ENCODE measurements at regions not wholly inside any gene's neighbourhood (a gene's known extent, or its start where the extent isn't known, plus 50 kb on each side); places are given as distances from the start of the nearest gene placed in this dataset.
"Not testable (repeated sequence)": the region's sequence is repeated elsewhere in the genome, so short reads cannot be mapped to it uniquely, and the experiment has no call there.

- DNase-seq (ENCODE audit: low read depth in 1 of 2, low spot score in 1 of 2): no peak
These were observed 326.0 kb upstream of the SGO1 start for GRCh38 chr3:20511863-20512505.

DNA sequence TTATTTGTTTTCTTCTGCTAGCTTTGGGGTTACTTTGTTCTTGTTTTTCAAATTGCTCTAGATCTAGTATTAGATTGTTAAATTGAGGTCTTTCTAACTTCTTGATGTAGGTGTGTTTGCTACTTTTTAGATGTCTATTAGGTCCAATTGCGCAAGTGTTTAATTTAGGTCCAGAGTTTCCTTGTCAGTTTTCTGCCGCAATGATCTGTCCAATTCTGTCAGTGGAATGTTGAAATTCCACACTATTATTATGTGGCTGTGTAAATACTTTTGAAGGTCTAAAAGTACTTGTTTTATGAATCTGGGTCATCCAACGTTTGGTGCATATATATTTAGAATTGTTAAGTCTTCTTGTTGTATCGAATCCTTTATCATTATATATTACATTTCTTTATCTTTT is 324.4 kb upstream of the SGO1 start:
- no peak for DNase-seq (ENCODE audit: low read depth in 1 of 2, low spot score in 1 of 2)

DNA sequence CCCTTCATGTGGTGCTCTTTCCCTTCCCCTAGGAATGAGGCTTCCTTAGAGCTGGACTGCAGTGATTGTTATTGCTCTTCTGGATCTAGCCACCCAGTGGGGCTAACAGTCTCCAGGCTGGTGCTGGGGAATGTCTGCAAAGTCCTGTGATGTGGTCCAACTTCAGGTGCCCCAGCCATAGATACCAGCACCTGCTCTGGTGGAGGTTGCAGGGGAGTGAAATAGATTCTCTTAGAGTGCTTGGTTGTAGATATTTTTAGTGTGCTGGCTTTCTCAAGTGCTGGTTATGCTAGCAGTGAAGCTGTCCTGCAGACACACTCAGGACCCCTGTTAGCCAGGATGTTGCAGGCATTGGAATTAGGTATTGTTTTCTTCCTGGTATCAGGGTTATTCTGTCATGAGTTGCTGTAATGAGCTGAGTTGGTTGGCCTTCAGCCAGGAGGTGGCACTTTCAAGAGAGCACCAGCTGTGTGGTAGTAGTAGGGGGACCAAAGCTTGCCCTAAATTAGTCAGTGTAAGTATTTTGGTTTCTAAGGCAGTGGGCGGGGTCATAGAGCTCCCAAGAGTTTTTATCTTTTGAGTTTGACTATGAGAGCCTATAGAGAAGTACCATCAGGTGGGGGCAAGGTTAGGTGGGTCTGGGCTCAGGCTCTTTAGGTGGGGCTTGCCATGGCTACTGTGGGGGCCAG is 317.5 kb upstream of the SGO1 start:
- DNase-seq (ENCODE audit: low read depth in 1 of 2, low spot score in 1 of 2): no peak

DNA sequence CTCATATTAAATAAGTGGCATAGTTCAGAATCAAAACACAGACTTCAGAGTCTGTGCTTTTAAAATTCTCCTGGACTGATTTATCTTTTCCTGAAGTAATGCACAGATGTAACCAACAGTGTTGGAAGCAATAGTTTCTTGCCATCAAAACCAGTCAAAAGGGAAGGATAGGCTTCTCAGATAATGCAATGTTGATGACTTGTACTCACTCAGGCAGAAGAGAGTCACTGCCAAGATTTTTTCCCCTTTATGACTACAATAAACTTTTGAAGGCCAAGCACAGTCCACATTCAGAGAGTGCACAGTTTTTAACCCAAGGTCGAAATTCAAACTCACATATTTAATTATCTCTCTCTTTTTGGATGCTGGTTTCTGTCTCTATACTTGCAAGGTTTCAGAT is 305.0 kb upstream of the SGO1 start:
- DNase-seq (ENCODE audit: low read depth in 1 of 2, low spot score in 1 of 2): no peak

GRCh38 chr3:20488151-20488550 is 302.1 kb upstream of the SGO1 start:
- no peak for DNase-seq (ENCODE audit: low read depth in 1 of 2, low spot score in 1 of 2)

GRCh38 chr3:20484126-20484525 is 298.1 kb upstream of the SGO1 start:
- no peak for DNase-seq (ENCODE audit: low read depth in 1 of 2, low spot score in 1 of 2)

DNA sequence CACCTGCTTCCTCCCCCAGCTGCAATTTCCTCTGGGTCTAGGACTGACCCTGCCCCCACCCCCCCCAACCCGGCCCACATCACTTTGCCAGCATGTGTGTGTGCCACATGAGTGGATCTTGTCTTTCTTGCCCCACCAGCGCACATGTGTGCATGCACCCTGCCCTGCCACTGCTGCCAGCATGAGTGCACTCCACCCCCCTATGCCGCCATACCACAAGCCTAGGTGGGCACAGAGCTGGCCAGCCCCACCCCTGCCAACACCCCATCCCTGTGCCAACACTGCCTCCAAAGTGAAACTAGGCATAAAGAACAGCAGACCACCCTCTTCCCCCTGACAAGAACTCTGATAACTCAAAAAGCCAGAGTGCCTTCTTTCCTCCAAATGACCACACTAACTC is 296.3 kb upstream of the SGO1 start:
- DNase-seq (ENCODE audit: low read depth in 1 of 2, low spot score in 1 of 2): no peak

- no peak for DNase-seq (ENCODE audit: low read depth in 1 of 2, low spot score in 1 of 2)
These were observed 294.9 kb upstream of the SGO1 start for GRCh38 chr3:20480786-20481365.

DNA sequence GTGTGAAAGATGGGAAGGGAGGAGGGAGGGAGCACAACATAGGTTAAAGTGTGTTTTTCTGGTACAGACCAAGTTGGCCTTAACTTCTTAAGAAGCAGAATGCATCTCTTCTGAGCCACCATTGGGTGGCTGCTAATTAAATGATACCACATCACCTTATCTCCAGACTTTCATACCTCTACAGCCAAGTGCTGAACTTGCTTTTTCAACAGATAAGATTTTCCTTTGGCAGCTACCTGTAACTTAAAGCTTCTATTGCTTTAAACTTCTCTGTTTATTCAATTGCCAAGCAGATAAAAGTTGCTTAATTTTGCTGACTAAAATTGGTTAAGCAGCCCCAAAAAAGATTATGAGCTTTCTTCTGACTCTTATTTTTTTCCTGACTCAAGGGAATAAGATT is 292.4 kb upstream of the SGO1 start:
- DNase-seq (ENCODE audit: low read depth in 1 of 2, low spot score in 1 of 2): no peak

DNA sequence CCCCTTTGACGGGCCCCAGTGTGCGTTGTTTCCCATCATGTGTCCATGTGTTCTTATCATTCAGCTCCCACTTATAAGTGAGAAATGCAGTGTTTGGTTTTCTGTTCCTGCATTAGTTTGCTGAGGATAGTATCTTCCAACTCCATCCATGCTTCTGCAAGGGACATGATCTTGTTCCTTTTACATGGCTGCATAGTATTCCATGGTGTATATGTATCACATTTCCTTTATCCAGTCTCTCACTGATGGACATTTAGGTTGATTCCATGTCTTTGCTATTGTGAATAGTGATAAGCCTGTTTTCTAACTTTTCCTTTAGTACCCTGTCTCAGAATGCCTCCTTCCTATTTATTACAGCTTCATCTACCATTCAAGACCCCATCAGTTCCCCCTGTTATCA is 278.2 kb upstream of the SGO1 start:
- DNase-seq (ENCODE audit: low read depth in 1 of 2, low spot score in 1 of 2): not testable (repeated sequence)

DNA sequence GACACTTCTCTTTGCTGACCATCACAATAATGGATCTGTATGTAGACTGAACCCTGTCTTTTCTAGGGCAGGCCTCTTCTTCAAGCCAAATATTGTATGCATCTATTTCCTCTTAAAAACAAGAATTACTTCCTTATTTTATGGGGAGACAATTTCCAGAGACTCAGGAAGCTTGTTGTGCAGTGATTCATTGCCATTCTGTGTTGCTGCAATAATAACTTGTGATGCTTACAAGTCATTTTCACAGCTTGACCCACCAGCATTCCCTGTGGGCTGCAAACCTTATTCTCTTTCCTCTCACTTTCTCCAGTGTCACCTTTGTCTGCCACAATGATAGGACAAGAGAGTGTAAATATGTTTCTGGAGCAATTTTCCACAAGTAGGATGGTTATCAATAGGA is 276.7 kb upstream of the SGO1 start:
- no peak for DNase-seq (ENCODE audit: low read depth in 1 of 2, low spot score in 1 of 2)

GRCh38 chr3:20462226-20462625 is 276.2 kb upstream of the SGO1 start:
- DNase-seq (ENCODE audit: low read depth in 1 of 2, low spot score in 1 of 2): no peak

DNA sequence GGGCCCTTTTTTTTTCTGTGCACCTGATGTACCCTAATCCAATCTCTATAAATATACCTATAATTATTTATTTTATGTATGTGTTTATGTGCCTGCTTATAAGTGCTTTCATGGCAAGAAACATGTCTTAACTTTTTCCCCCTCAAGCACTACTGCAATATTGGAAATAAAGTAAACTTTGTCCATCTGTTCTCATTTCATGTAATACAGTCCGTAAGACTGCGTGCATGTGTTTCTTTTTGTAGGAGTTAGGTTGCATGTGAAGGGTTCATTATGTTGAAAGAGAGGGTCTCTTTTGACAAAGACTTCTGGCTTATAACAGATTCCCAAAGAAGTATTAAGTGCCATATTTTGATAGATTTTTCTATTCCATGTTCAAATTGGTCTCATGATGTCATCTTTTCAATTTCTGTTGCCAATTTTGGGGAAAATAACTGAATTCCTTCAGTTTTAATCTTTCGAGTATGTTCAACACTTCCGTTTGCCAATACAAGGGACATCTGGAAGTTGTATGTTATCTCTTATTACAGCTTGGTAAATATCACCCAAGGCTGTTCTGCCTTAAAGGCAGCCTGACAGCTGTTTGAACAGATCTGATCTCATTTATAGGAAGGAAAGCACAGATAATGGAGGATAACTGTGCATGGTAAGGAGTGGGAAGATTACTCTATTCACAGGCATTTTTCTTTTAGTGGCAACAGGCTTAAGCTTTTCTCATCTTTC is 273.1 kb upstream of the SGO1 start:
- DNase-seq (ENCODE audit: low read depth in 1 of 2, low spot score in 1 of 2): no peak

DNA sequence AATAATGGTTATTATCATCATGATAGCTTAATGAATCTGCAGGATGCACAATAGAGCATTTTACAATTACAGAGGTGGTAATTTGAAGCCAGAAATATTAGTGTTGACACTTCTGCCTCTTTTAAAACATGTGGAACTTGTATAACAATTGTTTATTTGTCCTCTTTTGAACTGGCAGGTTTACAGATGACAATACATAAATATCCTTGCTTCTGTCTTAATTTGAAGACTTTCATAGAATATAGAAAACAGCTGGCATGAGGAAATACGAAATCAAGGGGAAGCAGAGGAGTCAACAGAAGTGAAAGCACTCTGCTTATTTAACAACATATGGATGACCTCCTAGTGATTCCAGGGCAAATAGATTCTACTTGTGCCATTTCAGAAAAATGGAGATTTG is 270.5 kb upstream of the SGO1 start:
- DNase-seq (ENCODE audit: low read depth in 1 of 2, low spot score in 1 of 2): no peak

DNA sequence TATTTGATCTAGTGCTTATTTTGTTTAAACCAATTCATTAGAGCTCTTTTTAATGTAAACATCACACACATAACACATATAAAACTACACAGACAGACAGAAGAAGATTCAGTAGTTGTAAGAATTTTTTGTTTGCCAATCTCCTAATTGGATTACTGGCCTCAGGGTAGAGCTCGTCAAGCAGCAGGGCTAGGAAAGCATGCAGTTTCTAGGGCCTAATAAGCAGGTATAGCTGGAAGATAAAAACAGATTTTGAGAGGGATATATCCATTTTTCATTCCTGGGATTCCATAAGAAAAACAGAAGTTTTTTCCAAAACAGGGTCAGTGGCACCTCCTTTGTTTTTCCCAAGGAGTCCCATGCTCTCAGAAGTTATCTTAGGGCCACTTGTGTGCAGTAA is 265.2 kb upstream of the SGO1 start:
- no peak for DNase-seq (ENCODE audit: low read depth in 1 of 2, low spot score in 1 of 2)

DNA sequence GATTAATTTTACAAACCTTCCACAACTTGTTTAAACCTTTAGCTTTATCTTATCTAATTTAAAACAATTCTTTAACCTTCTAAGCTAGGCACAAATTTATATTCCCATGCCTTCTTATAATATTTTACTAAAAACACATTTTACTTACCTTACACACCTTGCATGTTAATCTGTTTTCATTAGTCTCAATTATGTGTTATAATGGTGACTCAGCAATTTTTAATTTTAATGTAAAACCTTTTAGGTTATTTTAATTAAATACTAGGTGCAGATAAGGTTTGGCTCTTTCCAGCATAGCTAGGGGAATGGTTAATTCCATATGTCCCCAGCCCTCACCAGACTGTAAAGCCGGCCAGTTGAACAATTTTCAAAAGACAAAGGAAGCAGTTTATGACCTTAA is 264.6 kb upstream of the SGO1 start:
- DNase-seq (ENCODE audit: low read depth in 1 of 2, low spot score in 1 of 2): no peak

DNA sequence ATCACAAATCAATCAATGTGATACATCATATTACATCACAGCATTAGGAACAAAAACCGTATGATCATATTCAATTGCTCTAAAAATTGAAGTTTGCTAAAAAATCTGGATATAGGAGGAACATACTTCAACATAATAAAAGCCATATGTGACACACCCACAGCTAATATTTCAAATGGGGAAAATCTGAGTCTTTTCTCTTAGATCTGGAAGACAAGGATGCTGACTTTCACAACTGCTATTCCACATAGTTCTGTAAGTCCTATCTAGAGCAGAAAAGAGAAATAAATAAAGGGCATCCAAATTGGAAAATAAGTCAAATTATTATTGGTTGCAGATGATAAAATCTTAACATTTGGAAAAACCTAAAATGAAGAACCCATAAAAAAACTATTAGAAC is 256.8 kb upstream of the SGO1 start:
- no peak for DNase-seq (ENCODE audit: low read depth in 1 of 2, low spot score in 1 of 2)

GRCh38 chr3:20427268-20427667 is 241.3 kb upstream of the SGO1 start:
- DNase-seq (ENCODE audit: low read depth in 1 of 2, low spot score in 1 of 2): not testable (repeated sequence)

GRCh38 chr3:20425138-20425537 is 239.1 kb upstream of the SGO1 start:
- DNase-seq (ENCODE audit: low read depth in 1 of 2, low spot score in 1 of 2): no peak

DNA sequence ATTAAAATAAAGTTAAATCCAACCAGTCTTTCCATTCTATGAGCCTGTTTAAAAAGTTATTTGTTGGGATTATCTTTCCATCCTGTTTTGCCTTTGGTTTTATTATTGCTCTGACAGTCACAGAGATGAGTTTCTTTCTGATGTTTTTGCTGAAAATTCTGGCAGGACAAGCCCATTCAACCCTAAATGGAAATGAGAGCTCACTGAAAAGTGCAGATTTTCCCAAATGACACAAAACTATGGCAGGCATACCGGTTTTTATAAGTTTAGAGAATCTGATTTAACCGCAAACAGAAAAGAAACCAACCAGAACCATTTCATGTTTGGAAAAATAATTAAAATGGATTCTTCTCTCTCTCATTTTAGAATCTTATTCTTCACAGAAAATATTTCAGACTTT is 238.1 kb upstream of the SGO1 start:
- DNase-seq (ENCODE audit: low read depth in 1 of 2, low spot score in 1 of 2): no peak

DNA sequence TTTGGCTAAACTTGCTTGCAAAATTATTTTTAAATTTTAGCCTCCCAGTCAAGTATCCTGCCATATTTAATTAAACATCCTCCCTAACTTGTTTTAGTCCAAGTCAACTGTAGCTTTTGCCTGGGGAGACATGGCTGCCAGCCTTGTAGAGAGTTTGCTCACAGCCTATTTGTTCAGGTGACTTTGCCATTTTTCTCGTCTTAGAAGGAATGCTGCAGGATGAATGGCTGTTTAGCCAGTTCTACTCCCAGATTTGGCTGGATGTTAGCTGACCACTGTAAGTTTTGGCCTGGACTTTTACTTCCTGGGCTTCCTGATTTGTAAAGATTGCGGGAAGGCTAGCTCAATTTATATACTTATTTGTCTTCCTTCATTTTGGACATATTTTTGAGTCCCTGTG is 236.4 kb upstream of the SGO1 start:
- DNase-seq (ENCODE audit: low read depth in 1 of 2, low spot score in 1 of 2): no peak

DNA sequence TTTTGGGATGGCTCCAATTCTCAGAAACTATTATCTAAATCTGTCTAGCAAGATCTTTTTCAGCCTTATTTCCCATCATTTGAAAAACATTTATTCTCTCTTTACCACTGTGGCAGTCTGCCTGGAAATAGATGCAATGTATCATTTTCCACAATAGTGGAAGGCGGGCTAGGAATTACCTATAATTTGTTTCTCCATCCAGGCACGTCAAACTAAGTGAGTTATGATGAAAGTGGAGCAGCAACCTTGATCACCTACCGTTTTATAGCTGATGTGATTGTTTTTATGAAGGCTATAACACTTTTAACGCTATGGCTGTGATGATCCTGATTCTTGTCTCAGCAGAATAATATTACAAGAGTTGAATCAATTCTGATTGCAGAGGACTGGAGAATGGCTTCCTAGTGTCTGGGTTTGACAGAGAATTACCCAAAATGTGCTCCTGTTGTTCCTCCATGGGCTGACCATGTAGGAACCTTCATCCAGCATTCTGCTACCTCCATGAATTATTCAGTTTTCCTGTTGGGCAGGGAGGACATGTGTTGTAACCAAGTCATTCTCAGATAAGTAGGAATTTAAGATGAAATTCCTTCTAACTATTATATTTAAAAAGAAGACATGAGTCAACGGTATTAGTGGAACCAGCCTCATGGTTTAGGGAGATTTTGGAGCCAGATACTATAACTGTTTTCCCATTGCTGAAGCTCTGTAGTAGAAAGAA is 231.5 kb upstream of the SGO1 start:
- no peak for DNase-seq (ENCODE audit: low read depth in 1 of 2, low spot score in 1 of 2)
